Amygdala (tissue), 56 donors: ENCODE measurements at regions not wholly inside any gene's neighbourhood (a gene's known extent, or its start where the extent isn't known, plus 50 kb on each side); places are given as distances from the start of the nearest gene placed in this dataset.

Experiments used
- DNase-seq, 56 donors: peaks; one replicate each; lab custom pipeline; 2025; lab: John Stamatoyannopoulos, UW

DNA sequence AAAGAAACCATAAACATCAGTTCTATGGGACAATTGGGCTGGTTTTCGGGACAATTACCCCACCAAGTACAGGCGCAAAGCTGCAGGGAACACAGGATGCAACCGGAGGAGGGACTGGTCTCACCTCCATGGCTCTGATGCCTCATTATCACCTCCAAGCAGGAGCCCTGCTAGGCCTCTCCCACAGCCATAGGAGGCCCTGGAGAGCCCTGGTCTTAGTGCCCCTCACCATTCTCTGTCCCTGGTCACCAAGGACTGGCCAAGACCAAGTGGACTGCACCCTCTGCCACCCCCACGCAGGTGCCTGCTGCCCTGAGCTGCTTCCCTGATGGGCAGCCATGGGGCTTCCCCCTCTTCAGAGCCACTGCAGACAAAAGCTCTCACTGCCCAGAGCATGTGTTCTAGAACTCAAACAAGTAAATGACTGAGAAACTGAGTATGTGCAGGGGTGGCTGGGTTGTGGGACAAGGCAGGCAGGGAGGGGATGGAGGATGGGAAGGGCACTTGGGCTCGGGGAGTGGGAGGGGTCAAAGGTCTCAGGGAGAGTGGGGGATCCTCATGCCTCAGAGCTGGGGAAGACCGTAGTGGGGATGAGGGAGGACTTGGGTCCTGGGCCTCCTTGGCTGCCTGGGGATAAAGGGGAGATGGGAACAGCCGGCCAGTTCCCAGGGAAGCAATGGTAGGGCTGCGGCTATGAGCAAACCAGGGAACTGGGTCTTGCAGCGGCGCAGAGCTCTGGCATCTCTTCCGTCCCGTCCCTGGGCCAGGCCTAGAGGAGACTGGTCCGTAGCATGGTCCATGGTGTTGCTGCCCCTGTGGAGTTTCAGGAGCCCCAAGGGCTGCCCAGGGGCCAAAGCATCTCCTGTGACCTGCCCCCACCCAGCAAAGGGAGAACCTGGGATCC lies 435.1 kb downstream of the PREX1 start:
- no peak for DNase-seq

DNA sequence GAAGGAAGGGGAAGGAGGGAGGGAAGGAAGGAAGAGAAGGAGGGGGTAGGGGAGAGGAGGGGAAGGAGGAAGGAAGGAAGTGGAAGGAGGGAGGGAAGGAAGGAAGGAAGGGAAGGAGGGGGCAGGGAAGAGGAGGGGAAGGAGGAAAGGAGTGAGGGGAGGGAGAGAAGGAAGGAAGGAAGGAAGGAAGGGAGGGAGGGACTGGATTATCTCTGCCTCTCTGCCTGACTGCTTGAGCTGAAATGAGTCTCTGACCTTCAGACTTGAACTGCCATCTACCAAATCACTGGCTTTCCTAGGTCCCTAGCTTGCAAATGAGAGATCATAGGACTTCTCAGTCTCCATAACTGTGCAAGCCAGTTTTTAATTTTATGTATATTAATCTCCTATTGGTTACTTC lies 436.8 kb downstream of the PREX1 start:
- no peak for DNase-seq

GRCh38 chr20:48387675-48388074 lies 440.1 kb downstream of the PREX1 start:
- DNase-seq: no peak

GRCh38 chr20:48385527-48385926 lies 442.3 kb downstream of the PREX1 start:
- no peak for DNase-seq

DNA sequence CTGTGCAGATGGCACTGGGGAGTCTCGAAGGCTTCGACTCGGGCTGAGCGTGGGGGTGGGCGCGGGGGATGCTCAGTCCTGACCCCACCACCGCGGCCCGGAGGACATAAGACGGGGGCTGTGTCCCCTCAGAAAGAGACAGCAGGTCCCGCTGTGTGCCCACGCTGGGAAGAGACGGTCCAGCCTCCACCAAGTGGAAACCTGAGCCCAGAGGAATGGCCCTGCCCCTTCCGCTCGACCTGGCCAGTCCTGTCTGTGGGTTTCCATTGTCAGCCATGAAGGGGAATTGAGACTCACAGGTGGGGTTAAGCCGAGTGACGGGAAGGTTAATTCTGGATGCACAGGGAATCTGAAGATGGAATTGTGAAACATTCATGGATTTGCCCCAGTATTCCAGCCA lies 442.7 kb downstream of the PREX1 start:
- no peak for DNase-seq

- DNase-seq: peak in 1 of 56 donors; percentile 30
Measured at GRCh38 chr20:48384147-48384818, 443.5 kb downstream of the PREX1 start.

GRCh38 chr20:48383252-48383651 lies 444.5 kb downstream of the PREX1 start:
- DNase-seq: no peak

- no peak for DNase-seq
Measured at GRCh38 chr20:48382304-48382703, 445.5 kb downstream of the PREX1 start.

GRCh38 chr20:48381353-48382120 lies 446.3 kb downstream of the PREX1 start:
- no peak for DNase-seq

GRCh38 chr20:48380661-48381060 lies 447.1 kb downstream of the PREX1 start:
- DNase-seq: no peak

DNA sequence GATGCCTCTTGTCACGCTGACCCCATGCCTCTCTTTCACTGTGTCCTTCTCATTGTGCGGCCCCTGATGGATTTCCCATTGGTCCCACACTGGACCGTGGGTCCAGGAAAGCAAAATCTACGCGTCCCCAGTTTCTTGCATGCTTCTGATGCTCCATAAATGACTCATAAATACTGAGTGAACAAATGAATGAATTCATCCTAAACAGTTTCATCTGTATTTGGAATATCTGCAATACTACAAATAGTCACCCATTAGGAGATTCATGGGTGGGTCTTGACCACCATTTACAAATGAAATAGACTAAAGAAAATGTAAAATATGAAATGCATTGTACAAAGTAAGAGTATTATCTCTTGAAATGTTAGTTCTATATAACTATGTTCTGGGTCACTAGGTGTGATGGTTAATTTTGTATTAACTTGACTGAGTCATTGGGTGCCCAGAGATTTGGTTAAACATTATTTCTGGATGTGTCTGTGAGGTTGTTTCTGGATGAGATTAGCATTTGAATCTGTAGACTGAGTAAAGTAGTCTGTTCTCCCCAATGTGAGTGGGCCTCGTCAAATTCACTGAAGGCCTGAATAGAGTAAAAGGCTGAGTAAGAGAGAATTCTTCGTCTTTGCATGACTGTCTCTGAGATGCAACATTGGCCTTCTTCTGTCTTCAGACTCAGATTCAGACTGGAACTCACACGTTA lies 448.7 kb downstream of the PREX1 start:
- no peak for DNase-seq

DNA sequence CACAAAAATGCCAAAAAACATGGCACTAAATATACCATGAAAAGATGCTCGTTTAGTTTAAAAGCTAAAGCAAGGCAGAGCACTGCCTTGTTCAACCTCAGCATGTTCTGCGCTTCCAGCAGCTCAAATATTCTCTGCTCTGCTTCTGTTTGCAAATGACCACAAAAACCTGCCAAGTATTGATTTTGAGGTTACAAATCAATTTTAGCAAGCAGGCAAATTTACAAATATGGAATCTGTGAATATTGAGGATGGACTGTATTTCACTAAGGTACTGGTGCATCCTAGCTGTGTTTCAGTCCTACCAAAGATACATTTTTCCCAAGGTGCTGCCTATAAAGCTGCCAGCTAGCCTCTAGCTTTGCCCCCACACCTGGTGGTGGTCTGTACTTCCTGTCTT lies 449.9 kb downstream of the PREX1 start:
- no peak for DNase-seq

GRCh38 chr20:48375804-48376203 lies 452.0 kb downstream of the PREX1 start:
- no peak for DNase-seq

DNA sequence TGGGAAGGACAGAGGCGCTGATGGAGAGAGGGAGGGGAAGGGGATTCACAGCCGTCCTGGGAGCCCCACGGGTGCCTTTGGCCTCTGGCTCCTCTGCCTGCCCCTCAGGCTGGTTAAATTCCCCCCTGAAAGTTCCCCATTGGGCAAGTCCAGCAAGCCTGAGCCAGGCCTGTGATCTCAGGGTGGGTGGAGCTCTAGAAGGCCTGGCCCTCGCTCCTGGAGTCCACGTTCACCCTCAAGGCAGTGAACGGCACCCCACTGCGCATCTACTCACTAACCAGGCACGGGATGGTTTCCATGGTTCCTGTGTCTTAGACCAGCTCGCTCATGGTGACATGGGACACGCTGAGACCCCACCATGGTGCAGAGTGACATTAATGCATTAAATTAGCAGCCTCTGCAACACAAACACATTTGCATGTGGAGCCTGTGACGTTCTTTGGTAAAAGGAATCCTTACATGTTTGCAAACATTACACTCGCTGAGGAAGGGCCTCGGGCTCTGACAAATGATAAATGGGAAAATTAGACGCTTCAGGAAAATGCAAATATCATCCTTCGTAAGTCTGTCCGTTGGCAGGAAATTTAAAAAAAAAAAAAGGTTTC lies 452.7 kb downstream of the PREX1 start:
- no peak for DNase-seq

DNA sequence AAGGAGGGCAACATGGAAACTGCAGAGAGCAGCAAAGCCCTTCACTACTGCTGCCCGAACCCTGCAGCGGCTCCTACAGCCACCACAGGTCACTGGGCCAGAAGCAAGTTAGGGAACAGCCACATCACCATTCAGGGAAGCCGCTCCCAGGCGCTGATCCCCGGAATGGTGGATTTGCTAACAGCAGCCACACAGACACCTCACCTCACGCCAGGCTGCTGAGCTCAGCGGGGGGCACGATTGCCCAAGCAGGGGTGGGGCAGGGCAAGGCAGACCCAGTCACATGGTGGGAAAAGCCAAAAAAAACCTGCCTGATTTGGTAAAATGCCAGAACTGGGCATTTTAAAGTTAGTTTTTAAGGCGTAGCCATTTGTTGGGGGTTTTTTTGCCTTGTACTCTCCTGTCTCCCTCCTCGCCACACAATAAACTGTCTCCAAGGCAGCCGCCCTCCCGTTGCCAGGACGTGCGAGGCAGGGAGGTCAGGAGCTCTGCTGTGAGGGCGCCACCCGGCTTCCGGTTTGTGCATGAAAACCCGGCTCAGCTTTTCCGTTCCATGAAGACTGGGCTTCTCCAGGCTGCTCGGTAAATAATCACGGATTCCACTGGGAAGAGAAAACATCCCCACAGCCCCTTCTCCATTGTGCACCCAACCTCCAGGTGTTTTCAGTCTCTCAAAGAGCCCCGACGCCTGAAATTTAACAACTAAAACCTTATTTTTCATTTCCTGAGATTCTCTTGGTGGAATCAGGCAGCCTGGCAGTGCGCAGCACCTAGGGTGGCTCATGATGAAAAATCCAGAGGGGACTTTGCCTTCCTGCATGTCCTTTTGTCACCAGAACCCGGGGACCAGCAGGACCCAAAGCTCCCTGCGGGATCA lies 453.5 kb downstream of the PREX1 start:
- DNase-seq: peak in 14 of 56 donors; percentile 1 to 39 (median 11)

DNA sequence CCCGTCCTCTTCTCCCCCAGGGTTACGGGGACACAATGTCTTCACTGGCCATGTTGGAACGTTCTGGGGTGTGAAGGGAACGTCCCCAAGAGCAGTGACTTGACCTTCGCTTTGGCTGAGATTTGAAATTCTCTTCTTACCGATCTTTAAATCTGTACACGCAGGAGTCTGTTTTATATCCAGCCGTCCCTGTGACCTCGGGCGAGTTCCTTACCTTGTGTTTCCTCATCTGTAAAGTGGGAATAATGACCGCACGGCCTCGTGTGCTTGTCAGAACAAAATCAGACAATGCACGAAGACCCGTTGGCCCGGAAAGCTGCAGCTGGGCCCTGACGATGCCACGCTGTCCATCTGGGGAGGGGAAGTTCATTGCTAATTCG lies 454.3 kb downstream of the PREX1 start:
- DNase-seq: no peak

DNA sequence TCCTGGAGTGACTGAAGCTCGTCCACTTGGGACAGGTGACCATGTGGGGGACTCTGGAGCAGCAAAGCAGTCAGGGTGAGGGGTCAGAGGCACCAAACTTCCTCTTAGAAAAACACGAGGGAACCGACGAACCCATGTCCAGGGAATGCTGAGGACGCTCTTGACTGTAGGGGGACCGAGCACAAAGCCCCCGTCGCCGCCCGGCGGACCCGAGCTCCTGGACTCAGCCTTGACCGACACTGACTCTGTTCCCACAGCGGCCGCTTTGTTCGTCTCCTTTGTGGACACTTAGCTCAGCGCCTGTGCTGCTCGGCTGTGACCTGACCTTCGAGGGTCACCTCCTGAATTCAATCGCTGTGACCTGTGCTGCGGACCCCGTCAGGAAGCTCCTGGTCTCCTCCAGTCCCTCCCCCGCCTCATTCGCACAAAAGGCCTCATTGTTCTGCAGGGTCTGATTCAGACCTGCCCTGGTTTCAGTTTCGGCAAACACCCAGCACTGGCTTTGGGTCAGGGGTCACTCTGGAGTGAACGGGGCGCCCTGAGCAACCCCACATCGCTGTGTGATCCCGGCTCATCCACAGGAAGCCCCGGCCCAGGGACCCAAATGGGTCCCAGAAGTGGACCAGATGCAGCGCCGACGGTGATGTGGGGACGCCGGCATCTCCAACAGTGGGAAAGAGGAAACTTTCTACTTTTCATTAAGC lies 454.8 kb downstream of the PREX1 start:
- DNase-seq: peak in 2 of 56 donors; percentile 11 to 18

GRCh38 chr20:48371211-48371610 lies 456.6 kb downstream of the PREX1 start:
- DNase-seq: no peak
